Stimulated activated CD8-positive, alpha-beta memory T cell treated with anti-CD3 and anti-CD28 coated beads, Interleukin-15, amount 100 ng/mL, for 48 hours (primary cell): ENCODE measurements at regions not wholly inside any gene's neighbourhood (a gene's known extent, or its start where the extent isn't known, plus 50 kb on each side); places are given as distances from the start of the nearest gene placed in this dataset.
"Not testable (repeated sequence)": the region's sequence is repeated elsewhere in the genome, so short reads cannot be mapped to it uniquely, and the experiment has no call there.

Experiments used
- DNase-seq, 2 donors: peaks; one replicate each; pipeline ENCODE4 v3.0.0-alpha.2; 2020; ENCODE audit warnings: low read depth in 2 of 2

DNA sequence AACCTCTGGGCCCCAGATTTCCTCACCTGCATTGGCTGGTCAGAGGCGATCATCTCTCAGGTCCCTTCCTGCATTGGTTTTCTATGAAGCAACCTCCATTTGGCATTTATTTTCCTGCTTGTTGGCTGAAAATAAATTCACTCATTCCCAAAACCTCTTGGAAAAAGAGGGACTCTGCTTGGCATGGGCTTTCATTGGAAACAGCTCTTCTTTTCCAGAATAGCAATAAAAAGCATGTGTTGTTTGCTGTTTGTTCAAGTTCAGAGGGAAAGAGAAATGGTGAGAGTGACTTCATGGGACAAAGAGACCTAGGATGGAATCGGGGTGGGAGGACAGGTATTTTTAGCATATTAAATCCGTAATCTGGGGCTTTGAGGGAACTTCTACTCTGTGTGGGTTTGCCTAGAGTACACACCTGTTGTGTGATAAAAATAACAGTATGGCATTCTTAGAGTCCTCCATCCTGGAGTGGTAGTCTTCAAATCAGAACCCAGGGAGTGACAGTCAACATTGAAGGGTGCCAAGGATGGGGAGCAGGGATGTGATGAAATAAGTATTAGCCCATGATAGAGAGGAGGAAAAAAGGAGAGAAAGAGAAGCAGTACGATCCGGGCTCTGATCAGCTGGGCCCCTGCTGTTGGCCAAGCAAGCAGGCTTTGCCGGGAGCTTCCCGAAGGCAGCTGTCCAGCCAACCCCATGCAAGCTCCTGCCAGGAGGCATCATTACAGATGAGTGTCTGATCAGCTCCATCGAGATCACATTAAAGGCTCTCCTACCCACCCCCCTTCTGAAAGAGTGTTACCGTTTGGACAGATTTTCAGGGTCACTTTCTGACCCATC is 131.9 kb upstream of the NFIA start:
- DNase-seq: no peak

DNA sequence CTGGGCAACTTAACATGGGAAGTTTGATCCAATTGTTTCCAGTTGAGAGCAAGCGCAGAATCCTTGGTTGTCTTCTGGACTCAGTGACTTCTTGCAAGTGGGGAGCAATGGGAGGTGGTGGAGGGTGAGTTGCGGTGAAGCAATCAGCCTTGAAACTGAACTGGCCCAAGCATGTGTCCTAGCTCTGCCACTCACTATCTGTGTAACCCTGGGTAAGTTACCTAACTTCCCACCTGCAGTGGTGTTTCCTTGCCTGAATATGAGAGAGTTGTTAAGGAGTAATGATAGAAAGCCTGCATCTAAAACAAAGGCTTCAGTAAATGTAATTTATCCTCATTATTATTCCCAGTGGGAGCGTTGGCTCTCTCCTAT is 132.5 kb upstream of the NFIA start:
- DNase-seq: no peak

DNA sequence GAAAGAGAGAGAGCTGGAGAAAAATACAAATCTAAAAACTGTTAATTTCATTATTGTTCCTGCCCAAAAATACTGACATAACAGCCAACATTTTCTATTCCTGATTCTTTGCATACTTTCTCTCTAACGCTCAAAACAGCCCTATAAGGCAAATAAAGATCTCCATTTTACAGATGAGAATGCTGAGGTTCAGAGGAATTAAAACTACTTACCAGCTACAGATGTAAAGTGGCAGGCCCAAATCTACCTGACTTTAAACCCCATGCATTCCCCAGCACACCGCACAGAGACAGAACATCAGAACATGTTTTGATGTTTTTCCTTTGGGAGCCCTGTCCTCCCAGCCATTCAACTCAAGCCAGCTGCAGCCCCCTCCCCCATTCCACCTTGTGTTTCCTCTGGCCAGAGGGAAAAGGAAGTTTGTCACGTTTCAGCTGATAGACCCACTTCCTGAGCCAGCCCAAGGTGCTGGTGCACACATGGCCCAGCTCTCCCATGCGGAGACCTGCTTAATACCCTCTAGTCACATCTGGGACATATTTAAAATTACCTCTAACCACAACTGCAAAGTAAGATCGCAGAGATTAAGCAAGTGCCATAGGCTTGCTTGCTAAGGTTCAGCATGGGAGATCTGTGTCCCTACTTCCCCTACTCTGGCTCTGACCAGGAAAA is 133.1 kb upstream of the NFIA start:
- DNase-seq: no peak

DNA sequence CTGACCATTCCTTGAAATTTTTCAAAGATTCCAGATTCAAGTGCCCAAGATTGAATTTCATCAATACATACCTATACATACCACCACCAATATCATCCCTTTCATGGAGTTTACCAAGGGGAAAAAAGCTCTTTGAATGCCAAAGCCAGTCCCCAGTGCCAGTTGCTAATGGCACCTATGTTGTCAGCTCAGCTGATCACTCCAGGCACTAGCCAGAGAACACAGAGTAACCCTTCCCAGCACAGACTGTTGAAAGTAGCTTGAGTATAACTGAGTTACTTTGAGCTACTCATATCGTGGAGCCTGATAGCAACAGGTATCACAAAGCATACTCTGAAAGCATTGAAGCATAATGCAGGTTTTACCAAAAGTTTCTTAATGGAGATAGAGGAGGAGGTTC is 133.9 kb upstream of the NFIA start:
- no peak for DNase-seq

DNA sequence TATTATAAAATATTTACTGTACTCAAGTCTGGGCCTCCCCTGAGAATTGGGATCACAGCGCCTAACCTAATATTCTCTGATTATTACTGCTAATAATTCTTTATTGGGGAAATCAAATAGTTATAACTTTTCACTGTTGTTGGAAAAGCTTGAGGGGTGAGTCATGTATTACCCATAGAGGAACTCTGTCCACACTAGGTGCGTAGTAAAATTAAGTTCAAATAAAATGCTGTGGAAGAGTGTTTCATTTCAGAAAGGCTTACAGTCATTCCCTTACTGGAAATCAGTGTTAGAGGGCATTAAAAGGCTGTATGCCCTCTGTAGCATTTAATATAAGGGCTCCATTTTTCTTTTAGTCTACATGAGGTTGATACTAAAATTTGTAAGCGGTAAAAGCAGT is 135.0 kb upstream of the NFIA start:
- no peak for DNase-seq

DNA sequence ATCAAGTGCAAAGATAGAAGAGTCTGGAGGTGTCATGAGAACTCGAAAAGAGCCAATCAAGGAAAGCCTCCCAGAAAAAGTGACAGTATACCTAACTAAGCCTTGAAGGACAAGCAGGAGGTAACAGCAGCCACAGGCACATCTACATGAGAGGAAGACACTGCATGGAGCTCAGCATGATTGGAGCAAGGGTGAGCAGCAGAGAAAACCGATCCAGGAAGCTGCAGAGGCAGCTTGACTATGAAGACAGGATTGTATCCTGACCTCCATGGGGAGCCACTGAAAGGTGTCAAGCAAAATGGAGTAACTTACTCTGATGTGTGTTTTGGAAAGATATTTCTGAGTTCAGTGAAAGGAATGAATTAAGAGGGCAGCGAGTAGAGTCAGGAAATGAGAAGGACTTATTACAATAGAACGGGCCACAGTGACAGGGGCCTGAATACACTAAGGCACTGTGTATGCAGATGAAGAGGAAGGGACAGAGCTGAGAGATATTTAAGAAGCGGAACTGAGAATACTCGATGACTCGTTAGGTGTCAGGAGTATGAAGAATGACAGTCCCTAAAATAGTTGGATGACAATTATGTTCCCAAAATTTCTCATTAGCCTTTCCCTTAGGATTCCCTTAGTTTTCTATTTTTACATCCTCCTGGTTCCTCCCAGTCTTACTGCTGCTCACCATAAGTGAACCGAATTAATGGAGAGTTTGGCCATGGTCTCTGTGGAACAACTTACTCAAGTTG is 139.3 kb upstream of the NFIA start:
- DNase-seq: no peak

DNA sequence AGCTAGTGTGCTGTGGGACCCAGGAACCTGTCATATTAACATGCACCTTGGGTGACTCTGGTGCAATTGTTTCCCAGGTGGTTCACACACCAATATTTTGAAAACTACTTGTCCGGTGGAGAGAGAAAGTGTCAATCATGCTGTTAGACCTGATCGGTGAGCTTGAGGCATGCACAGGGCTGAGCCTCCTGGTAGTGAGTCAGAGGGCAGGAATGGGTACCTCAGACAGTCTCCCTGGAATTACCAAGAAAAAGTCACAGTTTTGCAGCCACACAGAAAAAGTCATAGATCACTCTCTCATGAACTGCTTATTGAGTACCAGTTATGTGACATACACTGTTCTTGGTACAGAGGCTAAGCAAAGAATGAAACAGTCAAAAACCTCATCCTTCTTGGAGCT is 140.1 kb upstream of the NFIA start:
- no peak for DNase-seq

DNA sequence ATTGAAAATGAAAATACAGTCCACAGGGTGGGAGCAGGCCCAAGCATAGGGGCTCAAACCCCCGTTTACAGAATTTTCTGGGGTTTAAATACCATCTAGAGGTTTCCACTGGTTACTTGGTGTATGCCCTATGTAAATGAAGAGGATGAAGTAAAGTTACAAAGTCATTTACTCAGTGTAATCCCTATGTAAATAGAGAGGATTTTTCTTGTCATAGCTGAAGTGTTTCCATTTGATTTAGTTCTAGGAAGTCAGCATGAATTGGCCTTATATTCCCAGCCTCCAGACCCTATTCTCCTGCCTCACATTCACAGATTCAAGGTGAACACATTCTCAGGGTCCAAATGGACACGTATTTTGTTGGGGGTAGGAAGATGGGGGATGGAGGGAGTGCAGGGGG is 141.7 kb upstream of the NFIA start:
- DNase-seq: not testable (repeated sequence)

DNA sequence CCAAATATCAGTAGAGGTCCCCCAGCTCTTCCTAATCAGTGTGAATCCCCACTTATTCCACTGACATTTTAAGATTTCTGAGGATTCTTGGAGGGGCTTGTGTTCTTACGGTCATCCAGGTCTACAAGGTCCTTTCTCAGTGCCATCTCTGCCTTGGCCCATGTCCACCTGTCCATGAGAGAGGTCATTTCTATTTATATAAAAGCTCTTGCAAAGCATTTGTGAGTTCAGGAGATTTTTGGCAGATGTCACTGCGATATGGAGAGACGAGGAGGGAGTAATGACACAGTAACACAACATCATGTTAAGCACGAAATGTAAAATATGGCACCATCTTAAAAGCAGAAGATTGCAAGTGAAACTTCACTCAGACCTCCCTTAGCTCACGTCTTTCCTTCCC is 144.6 kb upstream of the NFIA start:
- DNase-seq: no peak

DNA sequence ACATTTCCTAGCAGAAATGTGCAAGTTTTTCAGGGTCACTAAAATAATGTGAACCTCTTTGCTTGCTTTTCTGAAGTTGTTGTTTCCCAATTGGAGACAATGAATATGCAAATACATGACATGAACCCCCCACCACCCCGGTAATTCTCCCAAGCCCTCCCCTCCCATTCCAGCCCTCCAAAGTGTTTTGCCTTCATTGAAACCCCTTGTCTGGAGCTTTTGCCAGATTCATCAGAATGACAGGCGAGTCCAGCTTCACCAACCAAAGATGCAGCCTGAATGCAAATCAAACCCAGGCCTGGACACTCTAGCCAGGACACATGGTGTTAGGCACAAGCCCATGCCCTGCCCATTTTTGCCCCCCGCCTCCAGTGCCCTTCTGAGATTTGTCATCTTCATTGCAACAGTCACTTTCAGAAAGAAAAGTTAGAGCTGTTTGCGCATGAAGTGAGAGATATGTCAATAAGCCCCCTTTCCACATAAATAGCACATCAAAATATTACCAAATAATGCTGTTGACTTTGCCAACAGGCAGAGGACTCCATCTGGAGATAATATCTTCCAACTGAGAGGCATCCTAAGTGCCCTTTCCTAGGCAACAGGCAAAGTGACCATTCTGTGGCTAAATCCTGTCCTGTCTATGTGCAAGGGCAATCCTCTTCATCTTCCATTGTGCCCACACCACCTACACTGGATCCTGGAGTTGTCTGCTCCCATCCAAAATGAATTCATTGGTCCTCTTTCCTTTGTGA is 145.6 kb upstream of the NFIA start:
- DNase-seq: no peak

DNA sequence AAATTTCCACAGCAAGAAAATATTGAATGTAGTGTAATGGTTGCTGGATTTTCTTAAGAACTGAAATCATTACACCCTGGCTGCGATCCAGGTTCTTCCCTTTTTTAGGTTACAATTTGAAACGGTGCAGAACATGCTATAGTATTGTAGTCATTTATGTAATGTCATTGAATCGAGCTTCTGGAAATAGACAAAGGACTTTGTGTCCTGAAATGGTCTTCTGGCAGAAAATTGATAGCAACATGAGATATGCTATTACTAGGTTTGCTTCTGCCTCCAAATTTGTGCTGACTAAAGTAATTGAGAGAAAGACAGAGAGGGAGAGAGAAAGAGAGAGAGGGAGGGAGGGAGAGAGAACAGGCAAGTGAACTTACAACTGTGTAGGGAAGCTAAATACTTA is 146.2 kb upstream of the NFIA start:
- DNase-seq: no peak

DNA sequence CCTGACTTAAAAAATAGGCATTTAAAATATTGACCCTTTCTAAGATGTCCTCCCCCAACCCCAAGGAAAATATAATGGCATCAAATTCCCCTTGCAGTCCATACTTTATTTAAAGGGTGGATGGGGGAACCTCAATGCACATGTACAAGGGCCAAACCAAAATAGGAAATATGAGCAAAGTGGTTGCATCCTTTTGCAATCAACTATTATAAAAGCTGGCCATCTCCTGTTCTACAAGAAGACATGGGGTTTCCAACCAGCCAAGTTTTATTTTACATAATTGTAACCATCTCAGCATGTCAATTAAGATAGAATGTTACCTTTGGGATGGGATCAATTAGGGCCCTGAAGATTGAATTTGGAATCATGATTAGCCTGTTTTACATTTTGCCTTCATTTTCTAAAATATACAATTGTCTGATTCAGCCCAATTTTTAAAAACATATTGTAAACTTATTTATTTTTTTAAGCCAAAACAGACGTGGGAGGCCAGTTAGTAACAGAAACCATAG is 146.7 kb upstream of the NFIA start:
- no peak for DNase-seq

DNA sequence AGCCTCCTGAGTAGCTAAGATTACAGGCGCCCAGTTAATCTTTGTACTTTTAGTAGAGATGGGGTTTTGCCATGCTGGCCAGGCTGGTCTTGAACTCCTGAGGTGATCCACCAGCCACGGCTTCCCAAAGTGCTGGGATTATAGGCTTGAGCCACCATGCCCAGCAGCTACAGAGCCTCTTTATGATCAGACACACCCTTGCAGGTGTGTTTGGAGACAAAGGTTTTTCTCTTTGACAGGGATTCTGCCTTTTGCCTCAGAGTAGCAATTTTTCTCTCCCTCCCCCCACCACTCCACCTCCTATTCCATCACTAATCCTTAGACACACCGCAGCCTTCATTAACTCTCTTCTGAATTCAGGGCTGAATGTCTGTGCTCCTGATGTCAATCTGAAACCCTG is 152.2 kb upstream of the NFIA start:
- no peak for DNase-seq

DNA sequence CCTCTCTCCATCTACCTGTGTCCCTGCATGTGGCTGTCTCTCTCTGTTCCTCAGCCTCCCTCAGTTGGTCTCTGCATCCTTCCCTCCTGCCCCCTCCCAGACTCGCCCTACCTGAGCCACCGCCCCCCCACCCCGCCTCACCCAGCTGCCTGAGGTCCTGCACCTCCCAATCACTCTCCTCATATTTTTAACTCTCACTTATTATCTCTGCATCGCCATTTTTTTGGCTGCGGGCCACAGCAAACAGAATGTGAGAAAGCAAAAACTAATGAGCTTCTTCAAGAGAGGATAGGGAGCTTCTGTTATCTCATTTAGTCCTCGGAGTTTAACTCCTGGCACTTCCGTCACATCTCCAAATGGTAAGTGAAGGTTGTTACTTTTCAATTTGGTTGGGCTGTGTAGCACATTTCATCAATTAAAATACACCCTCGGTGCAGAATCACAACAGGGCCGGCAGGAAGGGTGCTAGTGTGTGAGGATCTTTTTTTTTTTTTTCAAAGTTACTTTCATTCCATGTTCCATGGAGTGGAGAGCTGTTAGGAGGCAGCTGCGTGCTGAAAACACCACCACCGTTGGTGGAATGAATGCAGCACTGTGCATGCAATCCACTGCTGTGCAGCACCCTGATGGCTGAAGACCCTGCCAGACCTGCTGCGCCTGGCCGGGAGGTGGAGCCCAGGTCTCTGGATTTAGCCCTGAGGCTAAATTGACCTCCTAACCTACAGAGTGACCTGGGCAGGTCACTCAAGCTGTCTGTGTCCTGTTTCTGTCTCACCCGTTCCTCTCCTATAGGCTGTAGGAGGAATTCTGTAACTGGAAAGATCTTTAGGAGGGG is 157.2 kb upstream of the NFIA start:
- DNase-seq: no peak

DNA sequence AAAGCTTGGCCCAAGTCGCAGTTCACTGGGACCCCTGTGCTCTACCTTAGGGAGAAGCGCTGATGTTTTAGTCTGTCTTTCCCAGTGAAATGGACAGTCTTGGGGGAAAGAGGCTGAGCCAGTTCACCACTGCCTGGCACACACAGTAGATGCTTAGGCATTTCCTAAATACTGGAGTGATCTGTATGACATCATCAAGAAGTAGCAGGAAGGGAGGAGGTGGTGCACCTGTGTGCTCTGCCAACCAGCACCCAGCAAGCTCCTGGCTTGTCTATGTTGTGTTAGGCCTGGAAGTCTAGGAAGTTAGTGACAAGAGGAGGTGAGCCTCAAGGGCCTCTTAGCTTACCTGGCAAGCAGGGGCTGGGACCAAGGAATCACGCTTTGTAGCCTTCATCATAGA is 158.2 kb upstream of the NFIA start:
- DNase-seq: no peak

DNA sequence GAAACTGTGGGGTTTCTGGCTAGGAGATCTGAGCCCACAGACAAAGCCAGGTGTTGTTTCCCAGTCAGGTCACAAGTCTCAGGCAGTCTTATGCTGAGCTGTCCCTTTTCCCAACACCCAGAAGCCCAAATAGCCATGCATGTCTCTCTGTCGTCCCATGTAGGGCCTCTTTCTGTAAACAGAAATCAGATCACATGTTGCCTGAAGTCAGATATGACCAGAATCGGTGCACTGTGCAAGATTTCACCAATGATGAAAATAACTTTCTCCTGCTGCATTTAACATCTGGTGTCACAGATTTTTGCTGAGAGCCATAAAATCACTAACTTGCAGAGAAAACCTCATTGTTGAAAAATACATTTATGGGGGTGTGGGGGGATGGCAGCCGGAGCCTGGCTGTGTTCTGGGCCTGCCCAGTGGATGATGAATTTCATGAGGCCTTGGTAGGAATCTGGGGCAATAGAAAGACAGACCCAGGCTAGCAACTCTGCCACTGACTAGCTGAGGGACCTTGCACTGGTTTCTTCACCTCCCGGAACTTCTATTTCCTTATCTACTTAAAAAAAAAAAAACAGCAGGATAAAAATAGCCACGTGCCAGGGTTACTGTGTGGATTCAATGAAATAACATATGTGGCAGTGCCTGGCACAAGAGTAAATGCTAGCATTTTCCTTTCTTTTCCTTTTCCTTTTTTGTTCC is 158.8 kb upstream of the NFIA start:
- no peak for DNase-seq

DNA sequence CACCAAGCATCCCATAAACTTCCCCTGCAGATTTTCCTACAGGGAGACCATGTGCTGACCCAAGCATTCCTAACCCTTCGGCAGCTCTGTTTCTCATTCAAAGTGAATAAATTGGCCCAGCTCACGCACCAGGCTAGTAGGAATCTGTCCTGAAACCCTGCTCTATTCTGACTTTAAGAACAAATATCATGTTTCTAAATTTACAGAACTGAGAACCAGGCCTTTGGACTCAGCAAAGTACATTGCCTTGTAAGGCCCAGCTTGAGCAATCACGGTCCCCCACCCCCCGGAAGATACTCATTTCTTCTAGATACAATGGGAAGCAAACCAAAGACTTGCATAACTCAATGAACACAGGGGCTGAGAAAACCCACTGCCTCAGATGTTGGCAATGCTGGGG is 160.1 kb upstream of the NFIA start:
- DNase-seq: no peak

DNA sequence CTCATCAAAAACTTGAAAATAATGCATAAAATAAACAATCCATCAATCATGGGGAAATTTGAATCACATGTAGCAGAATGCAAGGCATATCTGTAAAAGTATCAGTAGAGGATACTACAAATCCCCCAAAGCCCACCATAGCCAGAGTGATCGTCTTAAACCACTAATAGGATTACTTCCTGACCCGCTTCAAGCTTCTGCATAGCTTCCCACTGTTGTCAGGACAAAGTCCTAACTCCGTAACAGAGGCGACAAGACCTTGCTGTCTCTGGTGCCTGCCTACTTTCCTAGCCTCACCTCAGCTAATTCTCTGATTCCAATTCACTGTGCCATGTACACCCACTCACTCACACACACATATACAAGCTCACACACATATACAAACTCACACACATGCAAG is 161.2 kb upstream of the NFIA start:
- no peak for DNase-seq

DNA sequence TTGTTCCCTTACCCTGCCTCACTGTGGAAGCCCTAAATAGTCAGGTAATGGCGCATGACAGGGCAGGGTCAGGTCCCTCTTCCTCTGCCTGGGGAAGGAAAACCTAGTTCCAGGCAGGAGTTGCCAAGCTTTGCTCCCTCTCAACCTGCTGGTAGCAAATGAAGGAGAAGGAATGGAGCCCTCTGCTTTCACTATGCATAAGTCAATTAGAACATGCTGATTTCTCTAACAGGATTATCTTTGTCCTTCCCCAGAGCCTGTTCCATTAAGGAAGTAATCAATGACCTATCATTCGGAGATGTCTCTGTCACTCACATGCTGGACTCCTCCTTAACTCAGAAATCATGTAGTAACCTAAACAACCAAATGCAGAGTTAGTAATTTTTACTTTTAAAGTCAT is 161.8 kb upstream of the NFIA start:
- no peak for DNase-seq

DNA sequence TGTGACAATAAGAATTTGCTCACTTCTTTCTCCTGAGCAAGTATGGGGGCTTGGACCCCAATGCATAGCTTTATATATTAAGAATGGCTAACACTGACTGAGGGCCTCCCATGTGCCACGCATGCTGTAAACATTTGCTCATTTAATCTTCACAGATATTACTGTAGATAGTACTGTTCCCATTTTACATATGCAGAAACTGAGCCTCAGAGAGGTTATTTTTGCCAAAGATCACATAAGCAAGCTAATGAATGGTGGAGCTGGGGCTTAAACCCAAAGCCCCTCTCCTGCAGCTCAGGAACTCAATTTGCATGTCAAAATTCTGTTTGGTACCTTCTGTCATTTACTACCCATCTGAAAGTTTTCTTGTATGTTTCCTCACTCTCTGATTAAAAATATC is 163.5 kb upstream of the NFIA start:
- DNase-seq: no peak

DNA sequence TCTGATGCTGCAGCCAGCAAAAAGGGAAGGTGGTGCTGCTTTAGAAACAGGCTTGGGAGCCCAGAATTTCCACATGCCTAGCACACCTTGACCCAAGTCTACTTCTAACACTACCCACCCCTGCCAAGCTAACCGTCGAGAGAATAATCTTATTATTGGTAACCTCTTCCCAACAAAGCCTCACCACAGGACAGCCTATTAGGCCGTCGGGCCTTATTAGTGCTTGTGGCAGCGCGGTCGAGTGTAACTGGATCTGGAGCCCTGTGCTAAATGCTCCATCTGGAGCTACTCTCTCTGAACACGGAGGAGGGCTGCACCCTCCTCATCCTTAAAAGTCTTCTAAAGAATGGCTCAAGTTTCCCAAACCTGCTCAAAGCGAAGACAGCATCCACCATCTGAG is 165.5 kb upstream of the NFIA start:
- DNase-seq: no peak
